ENCODE measurements at regions not wholly inside any gene's neighbourhood (a gene's known extent, or its start where the extent isn't known, plus 50 kb on each side); places are given as distances from the start of the nearest gene placed in this dataset.
"Not testable (repeated sequence)": the region's sequence is repeated elsewhere in the genome, so short reads cannot be mapped to it uniquely, and the experiment has no call there.

DNA sequence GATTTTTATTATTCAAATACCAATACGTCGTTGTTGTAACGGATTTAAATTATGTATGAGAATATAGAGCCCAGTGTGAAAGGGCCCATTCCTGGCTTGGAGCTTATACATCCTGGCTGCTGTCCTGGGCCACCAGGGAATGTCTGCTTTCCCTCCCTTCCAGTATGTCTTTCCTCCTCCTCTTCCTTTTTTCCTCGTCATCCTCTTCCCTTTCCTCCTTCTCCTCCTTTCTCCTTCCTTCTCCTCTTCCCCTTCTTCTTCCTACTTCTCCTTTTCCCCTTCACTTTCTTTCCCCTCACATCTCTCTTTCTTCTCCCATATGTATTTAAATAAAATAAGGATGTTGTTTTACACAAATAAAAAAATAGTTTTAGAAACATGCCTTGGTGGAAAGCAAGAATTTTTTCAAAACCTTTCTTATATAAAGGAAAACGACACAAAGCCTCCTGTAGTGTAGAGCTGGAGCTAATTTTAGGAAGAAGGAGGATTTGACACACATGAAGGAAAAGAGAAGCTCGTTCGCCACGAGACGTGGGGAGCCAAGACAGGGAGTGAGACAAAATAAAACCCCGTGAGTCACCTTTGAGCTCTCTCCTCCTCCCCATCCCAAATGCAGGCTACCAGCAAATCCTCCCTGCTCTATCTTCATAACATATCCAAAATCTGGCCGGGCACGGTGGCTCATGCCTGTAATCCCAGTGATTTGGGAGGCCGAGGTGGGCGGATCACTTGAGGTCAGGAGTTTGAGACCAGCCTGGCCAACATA, 301.1 kb upstream of the LYZL1 start:
- no peak for DNase-seq (ENCODE audit: low spot score)

DNA sequence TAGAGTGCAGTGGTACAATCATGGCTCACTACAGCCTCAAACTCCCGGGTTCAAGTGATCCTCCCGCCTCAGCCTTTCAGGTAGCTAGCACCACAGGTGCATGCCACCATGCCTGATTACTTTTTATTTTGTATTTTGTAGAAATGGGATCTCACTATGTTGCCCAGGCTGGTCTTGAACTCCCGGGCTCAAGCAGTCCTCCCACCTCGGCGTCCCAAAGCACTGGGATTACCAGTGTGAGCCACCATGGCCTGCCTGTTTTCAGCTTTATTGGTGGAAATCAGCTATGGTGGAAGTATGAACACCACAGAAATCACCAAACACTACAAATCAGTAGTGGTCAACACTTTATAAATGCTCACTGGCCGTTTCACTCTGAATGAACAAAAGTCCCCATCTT, 299.9 kb upstream of the LYZL1 start:
- no peak for DNase-seq (ENCODE audit: low spot score)

DNA sequence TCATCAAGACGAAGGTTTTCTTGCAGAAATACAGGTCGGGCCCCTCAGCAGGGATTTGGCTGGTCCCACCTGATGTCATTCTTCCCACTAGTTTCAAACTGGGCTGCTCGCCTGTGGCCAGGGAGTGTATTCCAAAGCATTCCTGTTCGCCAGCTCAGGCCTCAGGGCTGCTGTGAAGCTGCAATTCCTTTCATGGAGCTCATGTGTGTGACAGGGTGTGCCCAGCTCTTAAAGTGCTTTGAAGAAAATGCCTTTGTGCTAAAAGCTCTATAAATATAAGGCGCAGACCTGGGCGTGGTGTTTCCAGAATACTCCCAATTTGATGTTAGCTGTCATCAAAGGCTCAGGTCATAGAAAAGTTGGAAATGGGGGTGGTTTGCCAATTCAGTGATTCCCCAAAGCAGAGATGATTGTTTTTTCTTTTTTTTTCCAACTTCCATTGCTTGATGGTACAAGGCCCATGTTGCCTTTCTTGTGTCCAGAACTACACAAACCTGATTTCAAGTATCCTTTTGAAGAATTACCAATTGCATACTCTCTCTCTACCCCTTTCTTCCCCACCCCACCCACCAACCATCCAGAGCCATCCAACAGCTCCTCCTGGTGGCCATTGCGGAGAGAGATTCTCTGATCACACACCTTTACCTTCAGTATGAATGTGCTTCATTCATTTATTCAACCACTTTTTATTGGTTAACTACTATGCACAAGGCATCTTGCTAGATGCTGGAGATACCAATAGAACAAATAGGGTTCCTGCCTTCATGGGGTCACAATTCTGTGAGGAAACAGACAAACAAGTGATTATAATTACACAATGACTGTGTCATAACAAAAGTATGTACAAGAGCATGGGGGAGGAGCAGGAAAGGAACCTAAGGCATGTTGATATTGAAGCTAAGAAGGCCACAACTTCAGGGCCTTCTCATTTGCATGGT, 297.3 kb upstream of the LYZL1 start:
- DNase-seq (ENCODE audit: low spot score): peak; percentile 64

DNA sequence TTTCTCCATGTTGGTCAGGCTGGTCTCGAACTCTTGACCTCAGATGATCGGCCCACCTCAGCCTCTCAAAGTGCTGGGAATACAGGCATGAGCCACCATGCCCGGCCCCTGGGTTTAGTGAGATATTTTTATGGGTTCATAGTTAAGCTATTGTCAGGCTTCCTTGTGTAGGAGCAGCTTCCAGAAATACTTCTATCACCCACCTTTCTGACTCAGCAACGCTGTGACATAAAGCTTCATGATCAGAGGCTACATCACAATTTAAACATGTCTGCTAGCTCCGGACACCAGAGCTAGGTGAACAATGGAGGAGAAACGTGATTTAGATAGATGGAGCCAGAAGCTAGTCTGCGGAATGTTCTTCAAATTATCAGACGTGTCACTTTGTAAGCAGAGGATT, 295.8 kb upstream of the LYZL1 start:
- DNase-seq (ENCODE audit: low spot score): no peak

DNA sequence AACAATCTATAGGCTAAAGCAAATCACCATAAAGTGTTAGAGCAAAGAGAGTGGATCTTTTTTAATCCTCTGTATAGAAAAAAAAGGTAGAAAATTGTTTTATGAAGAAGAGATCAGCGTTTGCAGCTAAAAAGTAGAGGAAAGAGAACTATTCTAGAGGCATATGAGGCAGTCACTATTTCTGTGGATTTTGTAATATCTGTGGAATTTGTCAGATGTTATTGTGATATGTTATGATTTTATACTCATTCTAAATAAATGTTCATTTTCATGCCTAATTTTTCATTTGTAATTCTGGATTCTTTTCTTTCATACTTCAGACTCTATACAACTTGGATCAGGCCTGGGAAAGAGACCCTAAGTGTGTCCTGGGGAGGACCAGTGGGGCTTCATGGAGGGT, 295.0 kb upstream of the LYZL1 start:
- DNase-seq (ENCODE audit: low spot score): no peak

DNA sequence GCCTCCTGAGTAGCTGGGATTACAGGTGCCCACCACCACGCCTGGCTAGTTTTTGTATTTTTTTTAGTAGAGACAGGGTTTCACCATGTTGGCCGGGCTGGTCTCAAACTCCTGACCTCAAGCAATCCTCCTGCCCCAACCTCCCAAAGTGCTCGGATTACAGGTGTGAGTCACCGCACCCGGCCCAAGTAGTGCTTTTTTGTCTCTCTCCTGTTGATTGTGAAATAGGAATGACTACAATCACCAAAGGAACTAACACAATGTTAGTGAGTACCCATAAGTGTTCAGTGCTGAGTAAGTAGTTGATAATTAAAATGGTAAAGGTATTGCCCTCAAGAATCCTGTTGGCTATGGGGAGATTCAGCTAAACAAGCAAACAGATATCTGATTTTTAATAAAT, 294.1 kb upstream of the LYZL1 start:
- not testable (repeated sequence) for DNase-seq (ENCODE audit: low spot score)

DNA sequence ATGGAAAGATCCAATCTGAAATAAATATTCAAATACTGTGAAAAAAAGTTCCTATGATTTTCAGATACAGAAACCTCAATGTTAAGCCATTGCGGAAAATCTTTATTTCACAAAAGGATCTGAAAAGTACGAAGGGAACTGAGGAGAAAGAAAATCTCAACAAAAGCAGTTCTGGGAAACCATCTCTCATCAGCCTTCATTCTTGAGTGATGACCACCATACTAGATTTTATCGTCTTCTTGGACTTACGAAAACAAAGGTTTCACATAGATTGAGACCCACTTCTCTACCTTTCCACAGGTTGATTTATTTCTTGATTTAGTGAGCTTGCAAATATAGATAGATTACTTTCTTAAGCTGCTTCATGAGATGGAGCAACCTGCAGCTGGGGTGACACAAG, 293.4 kb upstream of the LYZL1 start:
- no peak for DNase-seq (ENCODE audit: low spot score)

DNA sequence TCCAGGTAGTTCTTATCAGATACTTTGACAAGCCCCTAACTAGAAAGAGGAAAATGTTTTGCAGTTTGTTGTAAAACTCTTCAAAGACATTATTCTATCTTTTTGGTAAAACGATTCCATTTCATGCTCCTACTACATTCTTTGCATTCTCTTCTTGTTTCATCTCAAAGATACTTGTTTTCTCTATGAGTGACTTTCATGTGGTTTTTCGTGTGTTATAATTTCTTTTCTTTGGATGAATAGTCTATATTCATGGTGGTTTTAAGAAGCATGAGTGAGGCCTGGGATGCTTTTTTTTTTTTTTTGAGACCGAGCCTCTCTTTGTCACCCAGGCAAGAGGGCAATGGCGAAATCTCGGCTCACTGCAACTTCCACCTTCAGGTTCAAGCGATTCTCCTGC, 292.5 kb upstream of the LYZL1 start:
- DNase-seq (ENCODE audit: low spot score): no peak

DNA sequence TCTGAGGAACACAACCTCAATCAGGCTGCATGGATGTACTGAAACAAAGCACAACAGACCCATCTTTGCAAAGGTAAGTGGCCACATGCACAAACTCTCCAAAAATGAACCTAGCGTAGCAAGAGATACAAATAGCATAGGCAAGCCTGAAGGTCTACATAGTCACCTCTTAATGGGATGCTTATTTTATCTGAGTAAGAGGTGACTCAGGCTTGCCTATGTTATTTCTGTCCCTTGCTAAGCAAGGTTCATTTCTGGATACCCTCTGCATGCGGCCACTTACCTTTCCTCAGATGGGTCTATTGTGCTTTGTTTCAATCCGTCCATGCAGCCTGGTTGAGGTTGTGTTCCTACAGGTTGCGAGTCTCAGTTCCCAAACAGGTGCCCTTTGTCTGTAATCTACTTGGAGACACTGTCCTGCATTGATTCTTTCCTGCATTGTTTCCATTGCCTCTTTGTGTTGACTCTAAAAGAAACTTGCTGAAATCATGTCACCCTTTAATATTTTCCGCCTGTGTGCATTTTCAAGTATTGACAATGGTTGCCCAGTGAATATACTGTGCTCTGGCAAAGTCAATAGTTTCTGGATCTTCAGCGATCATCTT, 291.8 kb upstream of the LYZL1 start:
- DNase-seq (ENCODE audit: low spot score): no peak

DNA sequence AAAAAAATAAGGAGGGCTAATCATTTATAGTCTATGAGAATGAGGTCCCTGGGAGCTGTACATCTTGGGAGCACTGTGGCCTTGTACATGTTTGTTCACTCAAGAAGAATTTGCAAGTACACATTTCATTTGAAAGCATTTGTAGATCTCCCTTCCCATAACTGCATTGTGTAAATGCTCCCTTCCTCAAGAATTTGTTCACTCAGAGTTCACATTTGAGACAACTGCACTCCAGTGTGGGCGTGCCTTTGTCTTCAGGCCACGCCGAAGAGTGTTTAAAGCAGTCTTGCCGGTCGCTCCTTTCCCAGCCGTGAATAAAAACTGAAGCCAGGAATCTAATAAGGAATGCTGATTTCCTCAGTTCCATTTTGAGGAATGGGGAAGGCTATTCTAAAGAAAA, 291.1 kb upstream of the LYZL1 start:
- DNase-seq (ENCODE audit: low spot score): no peak

DNA sequence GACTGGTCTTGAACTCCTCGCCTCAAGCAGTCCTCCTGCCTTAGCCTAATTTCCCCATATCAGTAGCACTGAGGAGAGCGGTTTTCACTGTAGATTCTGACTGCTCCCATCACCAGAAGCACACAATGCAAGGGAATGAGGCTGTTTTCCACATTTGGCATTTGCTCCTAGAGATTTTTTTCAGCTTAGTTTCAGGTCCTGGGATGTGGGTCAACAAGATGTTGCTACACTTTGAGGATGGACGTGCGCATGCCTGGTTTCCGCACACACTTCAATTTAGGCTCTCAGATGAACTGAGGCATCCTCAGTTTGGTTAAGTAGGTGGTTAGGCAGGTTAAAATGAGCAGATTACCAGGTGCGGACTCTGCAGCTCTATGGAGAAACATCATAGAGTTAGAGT, 287.1 kb upstream of the LYZL1 start:
- DNase-seq (ENCODE audit: low spot score): no peak

DNA sequence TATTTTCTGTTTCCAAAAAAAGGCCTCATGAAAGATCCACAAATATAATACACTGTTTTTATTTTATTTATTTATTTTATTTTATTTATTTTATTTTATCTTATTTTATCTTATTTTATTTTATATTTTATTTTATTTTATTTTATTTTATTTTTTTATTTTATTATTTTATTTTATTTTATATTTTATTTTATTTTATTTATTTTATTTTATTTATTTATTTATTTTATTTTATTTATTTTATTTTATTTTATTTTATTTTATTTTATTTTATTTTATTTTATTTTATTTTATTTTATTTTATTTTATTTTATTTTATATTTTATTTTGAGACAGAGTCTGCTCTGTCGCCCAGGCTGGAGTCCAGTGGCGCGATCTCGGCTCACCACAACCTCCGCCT, 285.9 kb upstream of the LYZL1 start:
- not testable (repeated sequence) for DNase-seq (ENCODE audit: low spot score)

DNA sequence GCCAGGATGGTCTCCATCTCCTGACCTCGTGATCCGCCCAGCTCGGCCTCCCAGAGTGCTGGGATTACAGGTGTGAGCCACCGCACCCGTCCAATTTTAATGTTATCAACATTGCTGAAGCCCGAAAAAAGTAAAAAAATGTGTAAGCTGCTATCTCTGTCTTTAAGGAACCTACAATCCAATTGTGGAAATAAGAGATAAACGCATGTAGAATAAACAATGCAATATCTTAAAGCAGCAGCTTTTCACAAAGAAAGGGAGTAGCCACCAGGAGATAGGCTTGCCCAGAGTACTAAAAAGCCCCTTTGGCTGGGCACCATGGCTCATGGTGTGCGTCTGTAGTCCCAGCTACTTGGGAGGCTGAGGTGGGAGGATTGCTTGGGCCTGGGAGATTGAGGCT, 282.9 kb upstream of the LYZL1 start:
- DNase-seq (ENCODE audit: low spot score): no peak

DNA sequence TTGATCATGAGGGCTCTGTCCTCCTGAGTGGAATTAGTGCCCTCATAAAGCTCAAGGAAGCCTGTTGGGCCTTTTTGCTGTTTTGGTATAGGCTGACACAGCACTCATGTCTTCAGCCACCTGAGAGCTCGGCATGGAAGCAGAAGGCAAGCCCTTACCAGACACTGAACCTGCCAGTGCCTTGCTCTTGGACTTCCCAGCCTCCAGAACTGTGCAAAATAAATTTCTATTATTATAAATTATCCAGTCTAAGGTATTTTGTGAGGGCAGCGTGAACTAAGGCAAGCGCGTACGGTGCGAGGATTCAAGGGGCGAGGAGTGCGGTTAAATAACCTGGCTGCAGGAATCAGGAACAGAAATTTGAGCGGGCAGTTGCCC, 281.5 kb upstream of the LYZL1 start:
- DNase-seq (ENCODE audit: low spot score): no peak

DNA sequence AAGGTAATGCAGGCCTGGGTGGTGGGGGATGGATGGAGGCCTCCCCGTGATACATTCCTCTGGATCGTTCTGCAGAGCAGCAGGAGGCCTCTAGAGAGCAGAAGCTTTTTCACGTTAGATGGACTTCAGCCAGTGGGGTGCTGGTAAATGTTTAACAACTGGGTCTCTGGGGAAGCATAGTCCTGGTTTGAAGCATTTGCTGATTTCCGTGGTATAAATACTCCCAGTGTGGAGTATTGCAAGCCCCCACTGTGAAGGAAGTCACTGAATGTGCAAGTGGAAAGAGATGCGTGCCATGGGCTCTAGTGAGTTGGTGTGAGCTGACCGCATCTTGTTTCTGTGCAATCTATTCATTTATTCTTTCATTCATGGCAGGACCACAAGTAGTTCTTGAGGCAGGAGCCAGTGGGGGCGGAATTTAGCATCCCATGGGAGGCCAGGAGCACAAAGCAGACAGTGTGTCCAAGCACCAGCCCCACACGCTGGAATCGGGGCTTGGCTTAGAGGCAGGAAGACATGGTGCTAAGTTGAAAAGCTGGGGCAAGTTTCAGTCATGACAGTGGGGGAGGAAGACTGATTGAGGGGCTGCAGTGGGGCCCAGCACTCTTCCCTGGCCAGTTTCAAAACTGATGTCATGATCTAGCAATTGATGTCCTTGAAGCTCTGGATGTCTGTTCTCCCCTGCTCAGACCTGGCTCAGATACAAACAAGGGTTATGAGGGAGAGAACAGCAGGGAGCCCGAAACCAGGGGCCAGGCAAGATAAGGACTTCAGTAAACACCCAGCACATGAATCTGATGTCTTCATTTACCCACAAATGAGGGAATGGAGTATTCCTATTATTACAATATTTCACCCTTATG, 280.9 kb upstream of the LYZL1 start:
- DNase-seq (ENCODE audit: low spot score): no peak

DNA sequence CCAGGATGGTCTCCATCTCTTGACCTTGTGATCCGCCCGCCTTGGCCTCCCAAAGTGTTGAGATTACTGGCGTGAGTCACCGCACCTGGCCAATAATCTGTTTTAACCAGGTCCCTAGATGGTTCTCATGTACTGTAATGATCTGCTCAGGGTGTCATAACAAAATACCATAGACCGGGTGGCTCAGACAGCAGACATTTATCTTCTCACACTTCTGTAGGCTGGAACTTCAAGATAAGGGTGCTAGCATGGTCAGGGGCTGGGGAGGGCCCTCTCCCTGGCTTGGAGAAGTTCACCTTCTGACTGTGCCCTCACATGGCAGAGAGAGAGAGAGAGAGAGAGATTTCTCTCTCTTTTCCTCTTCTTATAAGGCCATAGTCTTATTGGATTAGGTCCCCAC, 279.4 kb upstream of the LYZL1 start:
- DNase-seq (ENCODE audit: low spot score): no peak

DNA sequence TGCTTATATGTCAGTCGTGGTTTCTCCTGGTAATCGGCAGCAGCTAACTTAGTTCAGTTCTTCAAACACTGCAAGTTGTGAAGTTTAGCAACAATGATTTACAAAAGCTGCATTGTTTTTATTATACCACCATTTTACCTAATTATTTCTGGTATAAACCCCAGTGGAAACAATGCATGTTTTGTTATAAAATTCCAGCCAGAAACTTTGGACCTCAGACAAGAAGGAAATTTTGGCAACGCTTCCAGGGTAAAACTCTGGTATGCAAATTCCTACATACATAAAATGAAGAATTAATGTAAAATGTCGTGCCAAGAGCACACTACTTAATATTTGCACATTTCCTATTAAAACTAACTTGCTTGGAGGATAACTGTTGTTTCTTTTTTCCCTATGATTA, 277.4 kb upstream of the LYZL1 start:
- DNase-seq (ENCODE audit: low spot score): no peak

DNA sequence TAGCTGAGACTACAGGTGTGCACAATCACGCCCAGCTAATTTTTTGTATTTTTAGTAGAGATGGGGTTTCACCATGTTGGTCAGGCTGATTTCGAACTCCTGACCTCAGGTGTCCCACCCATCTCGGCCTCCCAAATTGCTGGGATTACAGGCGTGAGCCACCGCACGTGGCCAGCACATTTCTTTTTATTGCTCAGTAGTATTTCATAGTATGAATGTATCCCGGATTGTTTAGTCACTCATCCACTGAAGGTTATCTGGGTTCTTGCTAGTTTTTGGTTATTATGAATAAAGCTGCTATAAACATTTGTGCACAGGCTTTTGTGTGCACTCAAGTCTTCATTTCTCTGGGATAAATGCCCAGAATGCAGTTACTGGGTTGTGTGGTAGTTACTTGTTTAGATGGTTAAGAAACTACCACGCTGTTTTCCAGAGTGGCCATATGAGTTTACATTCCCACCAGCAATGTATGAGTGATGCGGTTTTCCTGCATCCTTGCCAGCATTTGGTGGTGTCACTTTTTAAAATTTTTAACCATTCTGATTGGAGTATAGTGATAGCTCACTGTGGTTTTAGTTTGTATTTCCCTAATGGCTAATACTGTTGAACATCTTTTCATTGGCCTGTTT, 275.8 kb upstream of the LYZL1 start:
- DNase-seq (ENCODE audit: low spot score): no peak

DNA sequence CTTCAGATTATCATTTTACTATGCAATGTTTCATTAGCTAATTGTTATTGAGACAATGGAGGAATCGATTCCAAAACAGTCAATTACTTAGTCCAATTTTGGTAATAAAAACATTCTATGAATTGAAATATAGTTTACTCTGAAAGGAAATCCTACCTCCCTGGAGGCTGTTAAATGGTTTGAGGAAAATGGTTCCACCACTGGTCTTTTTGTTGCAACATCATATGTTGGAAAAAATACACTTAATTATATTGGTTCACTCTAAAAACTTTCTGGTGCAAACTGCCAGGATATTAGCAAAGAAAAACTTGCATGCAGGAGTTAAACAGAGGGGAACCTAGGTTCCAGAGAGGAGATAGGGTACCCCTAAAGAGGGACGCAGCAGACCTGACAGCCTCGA, 267.3 kb upstream of the LYZL1 start:
- DNase-seq (ENCODE audit: low spot score): no peak

DNA sequence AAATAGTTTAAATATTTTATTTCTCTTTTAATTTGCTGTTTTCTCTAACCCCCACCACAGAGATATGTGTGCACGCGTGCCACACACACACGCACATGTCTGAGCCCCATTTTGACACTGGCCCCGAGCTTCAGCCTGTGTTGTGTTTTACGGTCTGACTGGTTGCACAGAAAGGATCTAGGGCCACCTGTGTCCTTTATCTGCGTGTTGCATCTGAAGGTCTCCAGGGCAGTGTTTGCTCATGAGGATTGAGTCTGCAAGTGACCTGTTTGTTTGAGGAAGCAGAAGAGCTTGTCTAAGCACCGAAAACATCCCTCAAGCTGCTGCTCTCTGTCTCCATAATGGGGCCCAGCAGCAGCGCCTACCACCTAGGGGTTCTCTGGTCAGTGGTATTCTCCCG, 266.4 kb upstream of the LYZL1 start:
- no peak for DNase-seq (ENCODE audit: low spot score)

DNA sequence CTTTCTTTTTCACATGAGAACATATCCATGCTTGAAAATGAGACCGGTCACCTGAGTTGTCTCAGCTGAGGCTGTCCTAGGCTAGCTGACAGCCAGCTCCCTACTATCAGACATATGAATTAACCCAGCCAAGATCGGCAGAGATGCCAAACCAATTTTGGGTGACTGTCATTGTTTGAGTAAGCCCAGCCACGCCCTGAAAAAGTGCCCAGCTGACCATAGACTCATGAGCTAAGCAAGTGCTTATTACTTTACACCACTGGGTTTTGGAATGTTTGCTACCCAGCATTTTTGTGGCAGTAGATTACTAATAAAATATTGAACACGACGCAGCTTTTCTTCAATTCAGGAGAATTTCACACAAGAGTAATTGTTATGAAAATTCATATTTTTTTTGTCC, 265.2 kb upstream of the LYZL1 start:
- DNase-seq (ENCODE audit: low spot score): no peak

All from HT-29 (cell line).